ENCODE measurements at regions not wholly inside any gene's neighbourhood (a gene's known extent, or its start where the extent isn't known, plus 50 kb on each side); places are given as distances from the start of the nearest gene placed in this dataset.

- TF ChIP-seq, protein P1, sequence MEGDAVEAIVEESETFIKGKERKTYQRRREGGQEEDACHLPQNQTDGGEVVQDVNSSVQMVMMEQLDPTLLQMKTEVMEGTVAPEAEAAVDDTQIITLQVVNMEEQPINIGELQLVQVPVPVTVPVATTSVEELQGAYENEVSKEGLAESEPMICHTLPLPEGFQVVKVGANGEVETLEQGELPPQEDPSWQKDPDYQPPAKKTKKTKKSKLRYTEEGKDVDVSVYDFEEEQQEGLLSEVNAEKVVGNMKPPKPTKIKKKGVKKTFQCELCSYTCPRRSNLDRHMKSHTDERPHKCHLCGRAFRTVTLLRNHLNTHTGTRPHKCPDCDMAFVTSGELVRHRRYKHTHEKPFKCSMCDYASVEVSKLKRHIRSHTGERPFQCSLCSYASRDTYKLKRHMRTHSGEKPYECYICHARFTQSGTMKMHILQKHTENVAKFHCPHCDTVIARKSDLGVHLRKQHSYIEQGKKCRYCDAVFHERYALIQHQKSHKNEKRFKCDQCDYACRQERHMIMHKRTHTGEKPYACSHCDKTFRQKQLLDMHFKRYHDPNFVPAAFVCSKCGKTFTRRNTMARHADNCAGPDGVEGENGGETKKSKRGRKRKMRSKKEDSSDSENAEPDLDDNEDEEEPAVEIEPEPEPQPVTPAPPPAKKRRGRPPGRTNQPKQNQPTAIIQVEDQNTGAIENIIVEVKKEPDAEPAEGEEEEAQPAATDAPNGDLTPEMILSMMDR (IDR thresholded peaks at IDR 0.05; ENCODE audit: insufficient read depth, low read length, poor library complexity, severe bottlenecking), result no peak
Observed at GRCh38 chr15:31799319-31799714, 231.0 kb upstream of the CHRNA7 start.

GRCh38 chr15:31799715-31800321 is 230.5 kb upstream of the CHRNA7 start:
- peak; percentile 60 for DNase-seq (ENCODE audit: extremely low read depth, insufficient read length)
- TF ChIP-seq, protein P1 (IDR thresholded peaks at IDR 0.05; ENCODE audit: insufficient read depth, low read length, poor library complexity, severe bottlenecking), result no peak
- Histone ChIP-seq H3K36me3 (ENCODE audit: control insufficient read depth, insufficient read depth, low read length) (no peaks in the 10 kb centered on the region), H3K4me3 (replicated peaks; ENCODE audit: low read depth, low read length) (no peak overlapping the region), H3K27me3 (replicated peaks; ENCODE audit: control insufficient read depth, insufficient read depth, low read length) (no peaks in the 10 kb centered on the region)

More at GRCh38 chr15:31799319-31799714, 231.0 kb upstream of the CHRNA7 start:
- Histone ChIP-seq H3K4me3 (replicated peaks; ENCODE audit: low read depth, low read length) (no peak overlapping the region), H3K27me3 (replicated peaks; ENCODE audit: control insufficient read depth, insufficient read depth, low read length) (no peaks in the 10 kb centered on the region), H3K36me3 (ENCODE audit: control insufficient read depth, insufficient read depth, low read length) (no peaks in the 10 kb centered on the region)
- no peak for DNase-seq (ENCODE audit: extremely low read depth, insufficient read length)

DNA sequence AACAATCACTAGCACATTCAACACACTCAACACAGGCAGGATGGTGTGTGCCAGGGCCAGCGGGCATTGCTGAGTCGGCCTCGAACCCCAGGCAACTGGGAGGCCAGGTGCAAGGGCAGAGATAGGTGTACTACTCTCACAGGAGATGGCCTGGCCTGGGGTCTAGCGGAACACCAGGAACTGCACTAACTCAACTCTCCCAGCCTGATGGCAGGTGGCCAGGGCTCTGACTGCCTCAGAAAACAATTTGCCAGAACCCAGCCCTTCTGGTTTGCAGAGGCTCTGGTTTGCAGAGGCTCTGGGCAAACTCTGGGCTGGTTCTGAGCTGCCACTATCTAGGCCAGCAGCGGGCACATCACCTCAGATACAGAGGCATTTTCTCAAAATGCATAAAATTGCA is 229.2 kb upstream of the CHRNA7 start:
- no peaks in the 10 kb centered on the region for H3K36me3 ChIP-seq (ENCODE audit: control insufficient read depth, insufficient read depth, low read length)
- DNase-seq (ENCODE audit: extremely low read depth, insufficient read length), result no peak
- H3K4me3 ChIP-seq (replicated peaks; ENCODE audit: low read depth, low read length), result no peak overlapping the region

GRCh38 chr15:31802761-31803160 is 227.6 kb upstream of the CHRNA7 start:
- Histone ChIP-seq H3K4me3 (replicated peaks; ENCODE audit: low read depth, low read length) (no peak overlapping the region), H3K27me3 (replicated peaks; ENCODE audit: control insufficient read depth, insufficient read depth, low read length) (no peaks in the 10 kb centered on the region), H3K36me3 (ENCODE audit: control insufficient read depth, insufficient read depth, low read length) (no peaks in the 10 kb centered on the region)
- TF ChIP-seq, protein P1 (IDR thresholded peaks at IDR 0.05; ENCODE audit: insufficient read depth, low read length, poor library complexity, severe bottlenecking), result no peak
- DNase-seq (ENCODE audit: extremely low read depth, insufficient read length), result no peak

More for the DNA sequence above, 229.2 kb upstream of the CHRNA7 start:
- no peaks in the 10 kb centered on the region for H3K27me3 ChIP-seq (replicated peaks; ENCODE audit: control insufficient read depth, insufficient read depth, low read length)
- TF ChIP-seq, protein P1 (IDR thresholded peaks at IDR 0.05; ENCODE audit: insufficient read depth, low read length, poor library complexity, severe bottlenecking), result no peak

- TF ChIP-seq, protein P1 (IDR thresholded peaks at IDR 0.05; ENCODE audit: insufficient read depth, low read length, poor library complexity, severe bottlenecking), result no peak
- Histone ChIP-seq H3K4me3 (replicated peaks; ENCODE audit: low read depth, low read length) (no peak overlapping the region), H3K36me3 (ENCODE audit: control insufficient read depth, insufficient read depth, low read length) (no peaks in the 10 kb centered on the region), H3K27me3 (replicated peaks; ENCODE audit: control insufficient read depth, insufficient read depth, low read length) (no peaks in the 10 kb centered on the region)
- DNase-seq (ENCODE audit: extremely low read depth, insufficient read length), result no peak
Observed at GRCh38 chr15:31803388-31803884, 226.9 kb upstream of the CHRNA7 start.
